HG03095 (cell line): ENCODE measurements at regions not wholly inside any gene's neighbourhood (a gene's known extent, or its start where the extent isn't known, plus 50 kb on each side); places are given as distances from the start of the nearest gene placed in this dataset.

Experiments
- ATAC-seq: cut with Tn5 transposase; IDR thresholded peaks from one replicate; pipeline ENCODE4 v1.9.1; 2021; ENCODE audit warnings: moderate library complexity; ENCODE audit not compliant: unreplicated experiment

- no peak for ATAC-seq
These were observed 117.2 kb downstream of the SLC25A24 start for GRCh38 chr1:108082738-108083562.

GRCh38 chr1:108082001-108082400 lies 117.0 kb upstream of the VAV3 start:
- ATAC-seq = no peak

GRCh38 chr1:108080448-108080847 lies 115.5 kb upstream of the VAV3 start:
- no peak for ATAC-seq

GRCh38 chr1:108079440-108080025 lies 114.6 kb upstream of the VAV3 start:
- ATAC-seq = no peak

- no peak for ATAC-seq
These were observed 113.0 kb upstream of the VAV3 start for GRCh38 chr1:108077991-108078390.

- ATAC-seq = peak; percentile 88
These were observed 110.1 kb upstream of the VAV3 start for GRCh38 chr1:108075055-108075454.

- no peak for ATAC-seq
These were observed 107.8 kb upstream of the VAV3 start for GRCh38 chr1:108072776-108073175.

- ATAC-seq = no peak
These were observed 107.2 kb upstream of the VAV3 start for GRCh38 chr1:108072212-108072611.

- no peak for ATAC-seq
These were observed 106.6 kb upstream of the VAV3 start for GRCh38 chr1:108071601-108072000.

GRCh38 chr1:108070662-108071061 lies 105.7 kb upstream of the VAV3 start:
- ATAC-seq = no peak

GRCh38 chr1:108067884-108068540 lies 103.0 kb upstream of the VAV3 start:
- ATAC-seq = no peak

- no peak for ATAC-seq
These were observed 101.8 kb upstream of the VAV3 start for GRCh38 chr1:108066808-108067207.

- no peak for ATAC-seq
These were observed 99.3 kb upstream of the VAV3 start for GRCh38 chr1:108064255-108064654.

- no peak for ATAC-seq
These were observed 98.7 kb upstream of the VAV3 start for GRCh38 chr1:108063703-108064102.

GRCh38 chr1:108059945-108060344 lies 95.0 kb upstream of the VAV3 start:
- no peak for ATAC-seq

GRCh38 chr1:108057541-108057940 lies 92.6 kb upstream of the VAV3 start:
- ATAC-seq = no peak

- ATAC-seq = no peak
These were observed 91.5 kb upstream of the VAV3 start for GRCh38 chr1:108056436-108056990.

GRCh38 chr1:108055387-108055786 lies 90.4 kb upstream of the VAV3 start:
- no peak for ATAC-seq

GRCh38 chr1:108054396-108054795 lies 89.4 kb upstream of the VAV3 start:
- ATAC-seq = no peak

- ATAC-seq = no peak
These were observed 88.5 kb upstream of the VAV3 start for GRCh38 chr1:108053270-108054013.
